H9 (cell line): ENCODE measurements at regions not wholly inside any gene's neighbourhood (a gene's known extent, or its start where the extent isn't known, plus 50 kb on each side); places are given as distances from the start of the nearest gene placed in this dataset.

Source experiments
- DNase-seq: peaks from one replicate; pipeline ENCODE4 v3.0.0-alpha.2; 2017
- H2AFZ ChIP-seq: one replicate; pipeline ENCODE4 v1.6.1; 2013; ENCODE audit warnings: mild to moderate bottlenecking, low read length, control low read depth, moderate library complexity
- H2AK5ac ChIP-seq: 2 replicates; pipeline ENCODE4 v1.6.1; 2013; ENCODE audit warnings: low read length, control low read depth, mixed read lengths; ENCODE audit not compliant: insufficient read length
- H2BK120ac ChIP-seq: one replicate; pipeline ENCODE4 v1.6.1; 2013; ENCODE audit warnings: low read depth, mild to moderate bottlenecking, low read length, control low read depth, inconsistent platforms; ENCODE audit not compliant: poor library complexity, severe bottlenecking
- H2BK12ac ChIP-seq: 2 replicates; pipeline ENCODE4 v1.6.1; 2013; ENCODE audit warnings: low read length, control low read depth, mixed read lengths, low read depth; ENCODE audit not compliant: insufficient read length
- H2BK15ac ChIP-seq: 2 replicates; pipeline ENCODE4 v1.6.1; 2013; ENCODE audit warnings: low read depth, low read length, control low read depth
- H2BK20ac ChIP-seq: one replicate; pipeline ENCODE4 v1.6.1; 2013; ENCODE audit warnings: low read depth, mild to moderate bottlenecking, low read length, control low read depth, inconsistent platforms; ENCODE audit not compliant: poor library complexity, severe bottlenecking
- H2BK5ac ChIP-seq: 2 replicates; pipeline ENCODE4 v1.6.1; 2013; ENCODE audit warnings: low read length, control low read depth, mixed read lengths; ENCODE audit not compliant: insufficient read length
- H3K14ac ChIP-seq: 2 replicates; pipeline ENCODE4 v1.6.1; 2013; ENCODE audit warnings: low read length, control low read depth; ENCODE audit not compliant: insufficient read depth
- H3K18ac ChIP-seq: 2 replicates; pipeline ENCODE4 v1.6.1; 2013; ENCODE audit warnings: low read depth, mild to moderate bottlenecking, mixed read lengths, low read length, control low read depth; ENCODE audit not compliant: insufficient read length
- H3K23ac ChIP-seq: 2 replicates; pipeline ENCODE4 v1.6.1; 2013; ENCODE audit warnings: low read length, control low read depth, mixed read lengths, low read depth; ENCODE audit not compliant: insufficient read length
- H3K23me2 ChIP-seq: 2 replicates; pipeline ENCODE4 v1.6.1; 2013; ENCODE audit warnings: low read depth, mild to moderate bottlenecking, mixed read lengths, low read length, control low read depth; ENCODE audit not compliant: insufficient read length, poor library complexity, severe bottlenecking
- H3K27ac ChIP-seq: 2 replicates; pipeline ENCODE4 v1.5.1; 2013; ENCODE audit warnings: low read length, control low read depth, mixed read lengths, low read depth; ENCODE audit not compliant: insufficient read length
- H3K27me3 ChIP-seq: 2 replicates; pipeline ENCODE4 v1.6.1; 2013; ENCODE audit warnings: low read length, control low read depth, inconsistent platforms; ENCODE audit not compliant: insufficient read depth
- H3K4ac ChIP-seq: 2 replicates; pipeline ENCODE4 v1.6.1; 2013; ENCODE audit warnings: low read depth, mild to moderate bottlenecking, control low read depth, inconsistent platforms, low read length, moderate library complexity
- H3K4me1 ChIP-seq: 2 replicates; pipeline ENCODE4 v1.6.1; 2013; ENCODE audit warnings: low read length, control low read depth, inconsistent platforms; ENCODE audit not compliant: insufficient read depth
- H3K4me2 ChIP-seq: 2 replicates; pipeline ENCODE4 v1.6.1; 2013; ENCODE audit warnings: low read length, control low read depth, mixed read lengths; ENCODE audit not compliant: insufficient read length, insufficient read depth
- H3K56ac ChIP-seq: 2 replicates; pipeline ENCODE4 v1.6.1; 2013; ENCODE audit warnings: low read depth, mild to moderate bottlenecking, mixed read lengths, low read length, control low read depth; ENCODE audit not compliant: insufficient read length
- H3K79me1 ChIP-seq: 2 replicates; pipeline ENCODE4 v1.6.1; 2013; ENCODE audit warnings: low read depth, mild to moderate bottlenecking, moderate library complexity, low read length, control low read depth, inconsistent platforms; ENCODE audit not compliant: insufficient read depth, poor library complexity, severe bottlenecking
- H3K79me2 ChIP-seq: 2 replicates; pipeline ENCODE4 v1.6.1; 2013; ENCODE audit warnings: low read length, control low read depth, inconsistent platforms; ENCODE audit not compliant: insufficient read depth
- H3K9ac ChIP-seq: 2 replicates; pipeline ENCODE4 v1.6.1; 2013; ENCODE audit warnings: low read length, control low read depth, mixed read lengths; ENCODE audit not compliant: insufficient read length; ENCODE audit errors: extremely low read depth
- H3K9me3 ChIP-seq: one replicate; pipeline ENCODE4 v1.6.1; 2013; ENCODE audit warnings: low read depth, low read length, inconsistent platforms; ENCODE audit not compliant: control insufficient read depth
- H3T11ph ChIP-seq: one replicate; pipeline ENCODE4 v1.6.1; 2013; ENCODE audit warnings: mild to moderate bottlenecking, low read length, control low read depth, inconsistent platforms
- H4K20me1 ChIP-seq: one replicate; pipeline ENCODE4 v1.6.1; 2013; ENCODE audit not compliant: control insufficient read depth, insufficient read length, insufficient read depth
- H4K5ac ChIP-seq: 2 replicates; pipeline ENCODE4 v1.6.1; 2013; ENCODE audit warnings: low read depth, mild to moderate bottlenecking, mixed read lengths, low read length, control low read depth; ENCODE audit not compliant: insufficient read length
- H4K8ac ChIP-seq: replicated peaks from 2 replicates; pipeline ENCODE4 v1.6.1; 2013; ENCODE audit warnings: low read length, control low read depth, mixed read lengths, low read depth; ENCODE audit not compliant: insufficient read length
- H4K91ac ChIP-seq: 2 replicates; pipeline ENCODE4 v1.6.1; 2013; ENCODE audit warnings: low read depth, mild to moderate bottlenecking, moderate library complexity, mixed read lengths, low read length, control low read depth; ENCODE audit not compliant: insufficient read length
- H3K27ac Mint-ChIP-seq, 3 experiments: 2 replicates in 2 of 3; 3 replicates in 1 of 3; pipeline ENCODE4 v1.8.0; 2020 to 2021; ENCODE audit warnings: mixed read lengths in 3 of 3, mild to moderate bottlenecking in 1 of 3, moderate library complexity in 1 of 3
- H3K27me3 Mint-ChIP-seq: 2 replicates; pipeline ENCODE4 v1.8.0; 2021; ENCODE audit warnings: low read depth, mild to moderate bottlenecking, moderate library complexity, mixed read lengths
- H3K36me3 Mint-ChIP-seq, 3 experiments: 2 replicates in 2 of 3; 3 replicates in 1 of 3; pipeline ENCODE4 v1.8.0; 2020 to 2021; ENCODE audit warnings: low read depth in 3 of 3, mixed read lengths in 3 of 3; ENCODE audit not compliant: insufficient read depth in 1 of 3
- H3K4me1 Mint-ChIP-seq, 2 experiments: 2 replicates each; pipeline ENCODE4 v1.8.0; 2020; ENCODE audit warnings: mixed read lengths in 2 of 2
- H3K4me3 Mint-ChIP-seq, 2 experiments: 2 replicates in 1 of 2; 3 replicates in 1 of 2; pipeline ENCODE4 v1.8.0; 2020 to 2021; ENCODE audit warnings: mild to moderate bottlenecking in 2 of 2, mixed read lengths in 2 of 2, moderate library complexity in 1 of 2
- H3K9me3 Mint-ChIP-seq, 2 experiments: 2 replicates in 1 of 2; 3 replicates in 1 of 2; pipeline ENCODE4 v1.8.0; 2020; ENCODE audit warnings: mild to moderate bottlenecking in 2 of 2, mixed read lengths in 2 of 2, moderate library complexity in 1 of 2
- CTCF ChIP-seq: fragments of 200-600 bp; sonication (generic); conservative IDR thresholded peaks from 3 replicates; pipeline ENCODE4 v1.8.0; 2021; ENCODE audit warnings: antibody characterized with exemption, mild to moderate bottlenecking
- WGBS: extraction: QIAGEN DNeasy Blood & Tissue Kit; methylation state at CpG from one replicate; pipeline ENCODE4 v1.1.7; 2013; ENCODE audit warnings: missing lambda C conversion rate, low lambda C conversion rate, mixed read lengths; ENCODE audit not compliant: insufficient read length; ENCODE audit errors: extremely low coverage; 5-methylcytosine and 5-hydroxymethylcytosine counted together

GRCh38 chr4:74549936-74550335 lies 105.0 kb downstream of the AREG start:
- H2AFZ ChIP-seq = no peak overlapping the region
- H4K5ac ChIP-seq = no peak overlapping the region

More at GRCh38 chr4:74549936-74550335, 105.0 kb downstream of the AREG start:
- Histone ChIP-seq H3K79me1 (no peaks in the 10 kb centered on the region), H2BK5ac (no peak overlapping the region), H4K20me1 (no peaks in the 10 kb centered on the region), H3K27ac (no peak overlapping the region), H3K9me3 (no peaks in the 10 kb centered on the region), H3K18ac (no peak overlapping the region), H2BK120ac (no peak overlapping the region), H3K23me2 (no peaks in the 10 kb centered on the region), H4K91ac (no peak overlapping the region), H3K4me2 (no peak overlapping the region), H4K8ac (no peak overlapping the region), H3K9ac (no peak overlapping the region), H3K4me1 (0 out of 2 replicates have a peak, but pooled peaks cover 2% of the 10 kb centered on the region), H3K79me2 (no peaks in the 10 kb centered on the region), H2BK20ac (no peak overlapping the region), H2AK5ac (no peak overlapping the region), H3K23ac (no peak overlapping the region), H3K14ac (no peak overlapping the region), H3K27me3 (no peaks in the 10 kb centered on the region), H3T11ph (no peak overlapping the region), H2BK12ac (no peak overlapping the region), H2BK15ac (no peak overlapping the region), H3K56ac (no peak overlapping the region), H3K4ac (no peak overlapping the region)
- Mint-ChIP-seq H3K27ac (no peak overlapping the region), H3K4me1 (peaks cover 9 to 13% of the 10 kb centered on the region in 2 experiments; a peak in 3 of 4 replicates), H3K36me3 (no peaks in the 10 kb centered on the region), H3K27me3 (no peaks in the 10 kb centered on the region), H3K4me3 (no peak overlapping the region), H3K9me3 (no peaks in the 10 kb centered on the region)
- no peak for TF ChIP-seq CTCF
- no peak for DNase-seq
- WGBS = no CpG with 5 or more reads among the region's 2 CpGs
